ENCODE measurements at regions not wholly inside any gene's neighbourhood (a gene's known extent, or its start where the extent isn't known, plus 50 kb on each side); places are given as distances from the start of the nearest gene placed in this dataset.

GRCh38 chr20:22922987-22923386 lies 112.1 kb upstream of the SSTR4 start (continued):
- no peak for TF ChIP-seq ZBTB40 (IDR thresholded peaks at IDR 0.05)
- no peak for TF ChIP-seq ZBTB40 (CRISPR knock-in tag; IDR thresholded peaks at IDR 0.05)

- H3K79me2 ChIP-seq (ENCODE audit: insufficient read depth, low read length) = no peaks in the 10 kb centered on the region
- no peak overlapping the region for H3K4me2 ChIP-seq (ENCODE audit: low read depth, low read length)
- H3K27ac ChIP-seq (ENCODE audit: extremely low read length, insufficient read depth, low read length) = no peak overlapping the region
- WGBS (ENCODE audit: low lambda C conversion rate) = 14% methylated on average over 4 of the region's 4 CpGs
- ATAC-seq = no peak
- ChIA-PET POLR2A (no interaction called here), CTCF (ENCODE audit: low intra/inter-chr PET ratio, low total read pairs) (no interaction called here)
- no peak for FAIRE-seq
- no peaks in the 10 kb centered on the region for H3K9me3 ChIP-seq (ENCODE audit: low read length)
- no peak for DNase-seq (ENCODE audit: low spot score)
- H3K9ac ChIP-seq (ENCODE audit: insufficient read depth, low read depth, low read length) = no peak overlapping the region
- H3K4me1 ChIP-seq (ENCODE audit: insufficient read depth, low read length) = no peaks in the 10 kb centered on the region
- H3K27me3 ChIP-seq (ENCODE audit: control insufficient read depth in 1 of 2, insufficient read depth in 2 of 2, low read length in 2 of 2) = no peaks in the 10 kb centered on the region
- no peak overlapping the region for H3K4me3 ChIP-seq (replicated peaks in 1 of 3; ENCODE audit: insufficient read depth in 1 of 3, low read depth in 2 of 3, low read length in 3 of 3)
- intact Hi-C loops (cut with micrococcal nuclease; ENCODE audit: unreplicated experiment) (no loop called here), in situ Hi-C loops (cut with HindIII; ENCODE audit: extremely low pct_ligation_motif_present, low pct_unique_long_range_greater_than_20kb) (no loop called here)
- no TSS peak for BruUV-seq (replicated peaks)
- H2AFZ ChIP-seq (ENCODE audit: low read length) = no peak overlapping the region
- H4K20me1 ChIP-seq (ENCODE audit: insufficient read depth, low read length) = no peaks in the 10 kb centered on the region
- no peaks in the 10 kb centered on the region for H3K36me3 ChIP-seq (replicated peaks in 1 of 2; ENCODE audit: control insufficient read depth in 1 of 2, insufficient read depth in 2 of 2, low read length in 2 of 2)
- no peak for TF ChIP-seq ZNF597 (CRISPR knock-in tag; IDR thresholded peaks at IDR 0.05)
- TF ChIP-seq ZNF496 (CRISPR knock-in tag; IDR thresholded peaks at IDR 0.05; ENCODE audit: insufficient replicate concordance) = no peak
- TF ChIP-seq ZNF256 (CRISPR knock-in tag; conservative IDR thresholded peaks at IDR 0.05) = no peak
- no peak for TF ChIP-seq ETV6 (CRISPR knock-in tag; conservative IDR thresholded peaks at IDR 0.05)
- no peak for TF ChIP-seq SIN3B (IDR thresholded peaks at IDR 0.05; ENCODE audit: low read length)
- no peak for TF ChIP-seq GTF2F1 (IDR thresholded peaks at IDR 0.05; ENCODE audit: low read length)
- TF ChIP-seq TCF7 (IDR thresholded peaks at IDR 0.05; ENCODE audit: low read depth) = no peak
- TF ChIP-seq ZXDC (CRISPR knock-in tag; IDR thresholded peaks at IDR 0.05) = no peak
- no peak for TF ChIP-seq GTF3A (CRISPR knock-in tag; conservative IDR thresholded peaks at IDR 0.05)
Measured at GRCh38 chr20:22924046-22924737, 110.9 kb upstream of the SSTR4 start.

All from HepG2 (cell line).